ENCODE measurements at regions not wholly inside any gene's neighbourhood (a gene's known extent, or its start where the extent isn't known, plus 50 kb on each side); places are given as distances from the start of the nearest gene placed in this dataset.

GRCh38 chr11:91742155-91742554 is 482.5 kb upstream of the FAT3 start:
- DNase-seq, result no peak

GRCh38 chr11:91731051-91731450 is 493.6 kb upstream of the FAT3 start:
- no peak for DNase-seq

GRCh38 chr11:91730620-91731019 is 494.0 kb upstream of the FAT3 start:
- no peak for DNase-seq

GRCh38 chr11:91730057-91730456 is 494.6 kb upstream of the FAT3 start:
- no peak for DNase-seq

- DNase-seq, result no peak
These were observed 507.4 kb upstream of the FAT3 start for GRCh38 chr11:91717169-91717568.

- no peak for DNase-seq
These were observed 516.8 kb upstream of the FAT3 start for GRCh38 chr11:91707652-91708482.

- no peak for DNase-seq
These were observed 521.6 kb upstream of the FAT3 start for GRCh38 chr11:91703042-91703441.

- no peak for DNase-seq
These were observed 523.8 kb upstream of the FAT3 start for GRCh38 chr11:91700854-91701253.

GRCh38 chr11:91698845-91699244 is 525.8 kb upstream of the FAT3 start:
- DNase-seq, result no peak

GRCh38 chr11:91694331-91694730 is 530.3 kb upstream of the FAT3 start:
- no peak for DNase-seq

- DNase-seq, result no peak
These were observed 532.7 kb upstream of the FAT3 start for GRCh38 chr11:91691872-91692271.

- no peak for DNase-seq
These were observed 535.9 kb upstream of the FAT3 start for GRCh38 chr11:91688672-91689071.

- no peak for DNase-seq
These were observed 537.9 kb upstream of the FAT3 start for GRCh38 chr11:91686700-91687099.

GRCh38 chr11:91686281-91686680 is 538.3 kb upstream of the FAT3 start:
- DNase-seq, result no peak

GRCh38 chr11:91673705-91674104 is 550.9 kb upstream of the FAT3 start:
- no peak for DNase-seq

GRCh38 chr11:91664521-91664920 is 560.1 kb upstream of the FAT3 start:
- no peak for DNase-seq

GRCh38 chr11:91660036-91660435 is 564.6 kb upstream of the FAT3 start:
- DNase-seq, result no peak

GRCh38 chr11:91654686-91655085 is 569.9 kb upstream of the FAT3 start:
- DNase-seq, result no peak

GRCh38 chr11:91653079-91653754 is 571.4 kb upstream of the FAT3 start:
- DNase-seq, result no peak

GRCh38 chr11:91650802-91651201 is 573.8 kb upstream of the FAT3 start:
- DNase-seq, result no peak

GRCh38 chr11:91641153-91641552 is 583.5 kb upstream of the FAT3 start:
- DNase-seq, result no peak

GRCh38 chr11:91639359-91639758 is 585.3 kb upstream of the FAT3 start:
- DNase-seq, result no peak

- no peak for DNase-seq
These were observed 593.5 kb upstream of the FAT3 start for GRCh38 chr11:91630916-91631673.

GRCh38 chr11:91625495-91625894 is 599.1 kb upstream of the FAT3 start:
- DNase-seq, result no peak
